ENCODE measurements at regions not wholly inside any gene's neighbourhood (a gene's known extent, or its start where the extent isn't known, plus 50 kb on each side); places are given as distances from the start of the nearest gene placed in this dataset.

GRCh38 chr11:70592641-70593165 is 194.4 kb downstream of the CTTN start:
- H3K27ac ChIP-seq = no peak overlapping the region
- TF ChIP-seq CTCF (IDR thresholded peaks at IDR 0.05) = no peak
- no peak for TF ChIP-seq ZFX (IDR thresholded peaks at IDR 0.05; ENCODE audit: borderline replicate concordance)

- H3K27ac ChIP-seq = no peak overlapping the region
- TF ChIP-seq CTCF (IDR thresholded peaks at IDR 0.05) = no peak
- no peak for TF ChIP-seq ZFX (IDR thresholded peaks at IDR 0.05; ENCODE audit: borderline replicate concordance)
These were observed 195.2 kb downstream of the CTTN start for GRCh38 chr11:70593446-70593983.

GRCh38 chr11:70594031-70594430 is 195.7 kb downstream of the CTTN start:
- no peak overlapping the region for H3K27ac ChIP-seq
- TF ChIP-seq ZFX (IDR thresholded peaks at IDR 0.05; ENCODE audit: borderline replicate concordance) = no peak
- no peak for TF ChIP-seq CTCF (IDR thresholded peaks at IDR 0.05)

- TF ChIP-seq CTCF (IDR thresholded peaks at IDR 0.05) = no peak
- no peak for TF ChIP-seq ZFX (IDR thresholded peaks at IDR 0.05; ENCODE audit: borderline replicate concordance)
- no peak overlapping the region for H3K27ac ChIP-seq
These were observed 196.3 kb downstream of the CTTN start for GRCh38 chr11:70594606-70595005.

- TF ChIP-seq ZFX (IDR thresholded peaks at IDR 0.05; ENCODE audit: borderline replicate concordance) (no peak), CTCF (IDR thresholded peaks at IDR 0.05) (no peak)
- no peak overlapping the region for H3K27ac ChIP-seq
These were observed 196.7 kb downstream of the CTTN start for GRCh38 chr11:70595016-70595415.

- H3K27ac ChIP-seq = no peak overlapping the region
- TF ChIP-seq ZFX (IDR thresholded peaks at IDR 0.05; ENCODE audit: borderline replicate concordance) (no peak), CTCF (IDR thresholded peaks at IDR 0.05) (no peak)
These were observed 197.1 kb downstream of the CTTN start for GRCh38 chr11:70595452-70595851.

- TF ChIP-seq ZFX (IDR thresholded peaks at IDR 0.05; ENCODE audit: borderline replicate concordance) (no peak), CTCF (IDR thresholded peaks at IDR 0.05) (no peak)
- no peak overlapping the region for H3K27ac ChIP-seq
These were observed 197.8 kb downstream of the CTTN start for GRCh38 chr11:70596091-70596490.
